Daoy (cell line): ENCODE measurements at regions not wholly inside any gene's neighbourhood (a gene's known extent, or its start where the extent isn't known, plus 50 kb on each side); places are given as distances from the start of the nearest gene placed in this dataset.

Experiments
- DNase-seq: peaks from one replicate; pipeline ENCODE4 v3.0.0-alpha.2; 2015; ENCODE audit warnings: low read depth

- DNase-seq = no peak
These were observed 52.1 kb downstream of the STYXL2 start for GRCh38 chr1:167145965-167146364.

GRCh38 chr1:167146903-167147539 is 53.1 kb downstream of the STYXL2 start:
- no peak for DNase-seq

DNA sequence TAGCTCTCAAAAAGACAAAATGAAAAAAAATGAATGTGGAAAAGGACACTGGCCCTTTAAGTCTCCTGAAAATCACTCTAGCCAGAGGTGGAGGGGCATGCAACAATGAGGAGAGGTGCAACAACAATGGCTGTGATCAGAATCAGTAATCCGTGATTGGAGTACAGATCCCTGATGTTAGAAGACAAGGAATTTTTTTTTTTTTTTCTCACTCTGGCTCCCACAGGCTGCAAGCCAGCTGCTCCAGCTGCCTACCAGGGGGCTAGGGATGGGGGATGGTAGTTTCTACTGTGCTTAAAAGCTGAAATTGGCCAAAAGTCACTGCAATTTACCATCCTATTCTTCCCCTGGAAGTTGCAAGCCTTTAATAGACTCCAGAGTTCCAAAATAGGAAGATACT is 54.5 kb downstream of the STYXL2 start:
- DNase-seq = no peak

DNA sequence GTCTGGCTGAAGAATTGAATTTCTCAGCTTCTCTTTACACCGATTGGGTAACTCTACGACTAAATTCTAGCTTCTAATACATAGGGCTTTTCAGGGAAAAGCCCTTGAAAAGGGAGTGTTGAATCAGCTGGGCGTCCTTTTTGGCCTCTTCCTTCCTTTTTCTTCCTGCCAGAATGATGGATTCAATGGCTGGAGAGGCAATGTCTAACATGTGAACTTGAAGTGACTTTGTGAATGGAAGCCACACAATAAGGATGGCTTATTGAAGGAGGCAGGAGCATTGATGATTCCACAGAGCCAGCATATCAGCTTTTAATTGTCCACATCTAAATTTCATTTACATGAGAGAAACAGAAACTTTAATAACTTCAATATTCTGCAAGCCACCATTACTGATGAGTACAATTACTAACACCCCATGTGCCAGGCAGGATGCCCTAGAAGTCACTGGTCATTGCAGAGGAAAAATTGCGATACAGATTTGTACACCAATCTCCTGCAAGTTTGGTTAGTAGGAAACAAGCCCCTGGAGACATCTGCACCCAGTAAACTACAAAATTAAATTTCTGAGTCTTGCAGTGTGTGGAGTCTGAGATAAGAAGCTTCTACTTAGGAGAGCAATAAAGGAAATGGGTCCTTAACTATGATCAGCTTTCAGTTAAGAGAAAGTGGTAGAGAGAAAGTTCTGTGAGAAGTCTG is 56.1 kb downstream of the STYXL2 start:
- no peak for DNase-seq

DNA sequence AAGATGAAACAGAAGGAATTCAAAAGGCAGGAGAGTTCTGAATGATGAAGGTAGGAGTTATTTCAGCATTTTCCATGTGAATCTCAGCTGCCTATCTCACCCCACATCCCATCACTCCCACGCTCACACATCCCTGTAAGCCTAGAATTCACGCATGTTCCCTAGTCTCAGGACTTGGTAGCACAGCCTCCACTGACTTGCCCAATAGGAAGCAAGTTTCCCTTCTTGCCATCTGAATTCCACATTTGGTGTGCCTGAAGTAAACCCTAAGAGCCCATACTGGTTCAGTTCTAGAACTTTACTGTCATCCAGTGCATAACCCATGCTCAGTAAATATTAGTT is 56.6 kb downstream of the STYXL2 start:
- no peak for DNase-seq

DNA sequence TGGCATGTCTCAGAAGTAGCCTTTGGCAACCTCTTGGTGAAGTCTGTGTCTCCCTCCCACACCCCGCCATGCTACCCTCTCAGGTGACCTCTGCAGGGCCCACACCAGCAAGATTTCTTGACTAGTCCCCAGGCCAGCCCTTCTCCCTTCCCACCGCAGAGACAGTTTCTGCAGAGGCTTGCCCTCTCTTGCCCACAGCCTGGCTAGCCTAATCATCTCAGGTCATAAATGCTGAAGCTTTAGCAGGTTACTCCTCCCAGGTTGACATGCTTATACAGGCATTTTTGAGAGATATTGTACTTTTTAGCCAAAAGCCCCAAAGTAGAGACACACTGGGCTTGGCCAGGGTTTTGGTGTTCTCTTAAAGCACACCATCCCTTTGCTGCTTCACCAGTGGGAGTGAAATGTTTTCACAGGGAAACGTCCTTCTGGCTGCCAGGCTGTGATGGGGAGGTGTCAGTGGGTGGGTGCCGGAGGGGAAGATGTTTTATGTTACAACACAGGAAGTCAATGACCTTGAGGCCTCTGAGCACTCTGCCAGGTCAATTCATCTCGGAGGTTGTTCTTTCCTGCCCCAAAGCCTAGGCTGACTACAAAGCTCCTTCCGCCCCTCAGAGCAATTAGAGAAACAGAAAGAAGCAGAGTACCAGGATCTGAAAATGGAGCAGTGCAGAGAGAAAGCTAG is 58.5 kb downstream of the STYXL2 start:
- no peak for DNase-seq

- DNase-seq = no peak
These were observed 62.6 kb downstream of the STYXL2 start for GRCh38 chr1:167156466-167156865.

- DNase-seq = no peak
These were observed 63.2 kb downstream of the STYXL2 start for GRCh38 chr1:167157114-167157513.

GRCh38 chr1:167158111-167158812 is 62.4 kb upstream of the POU2F1 start:
- no peak for DNase-seq

GRCh38 chr1:167158813-167159275 is 61.8 kb upstream of the POU2F1 start:
- no peak for DNase-seq

DNA sequence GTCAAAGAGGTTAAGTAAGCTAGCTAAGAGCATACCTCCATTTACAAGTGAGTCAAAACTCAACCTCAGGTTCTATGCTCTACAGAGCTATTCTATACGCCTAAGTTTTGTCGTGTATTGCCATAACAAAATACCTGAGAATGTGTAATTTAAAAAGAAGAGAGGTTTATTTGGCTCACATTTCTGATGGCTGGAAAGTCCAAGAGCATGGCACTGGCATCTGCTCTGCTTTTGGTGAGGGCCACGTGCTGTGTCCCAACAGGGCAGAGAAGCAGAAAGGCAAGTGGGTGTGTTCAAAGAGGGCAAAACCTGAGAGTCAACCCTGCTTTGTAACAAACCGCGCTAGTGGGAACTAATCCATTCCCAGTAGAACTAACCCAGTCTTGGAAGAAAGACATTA is 60.9 kb upstream of the POU2F1 start:
- DNase-seq = no peak

DNA sequence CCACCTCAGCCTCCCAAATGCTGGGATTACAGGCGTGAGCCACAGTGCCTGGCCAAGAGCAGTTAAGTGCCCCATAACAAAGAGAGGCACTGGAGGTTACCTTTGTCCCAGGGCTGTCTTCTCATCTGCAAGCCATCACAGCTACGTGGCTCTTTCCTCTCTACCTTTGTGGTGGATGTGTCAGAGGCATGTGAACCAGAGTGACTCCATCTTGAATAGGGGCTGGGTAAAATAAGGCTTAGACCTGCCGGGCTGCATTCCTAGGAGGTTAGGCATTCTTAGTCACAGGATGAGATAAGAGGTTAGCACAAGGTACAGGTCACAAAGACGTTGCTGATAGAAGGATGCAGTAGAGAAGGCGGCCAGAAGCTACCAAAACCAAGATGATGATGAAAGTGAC is 59.4 kb upstream of the POU2F1 start:
- peak; percentile 62 for DNase-seq

DNA sequence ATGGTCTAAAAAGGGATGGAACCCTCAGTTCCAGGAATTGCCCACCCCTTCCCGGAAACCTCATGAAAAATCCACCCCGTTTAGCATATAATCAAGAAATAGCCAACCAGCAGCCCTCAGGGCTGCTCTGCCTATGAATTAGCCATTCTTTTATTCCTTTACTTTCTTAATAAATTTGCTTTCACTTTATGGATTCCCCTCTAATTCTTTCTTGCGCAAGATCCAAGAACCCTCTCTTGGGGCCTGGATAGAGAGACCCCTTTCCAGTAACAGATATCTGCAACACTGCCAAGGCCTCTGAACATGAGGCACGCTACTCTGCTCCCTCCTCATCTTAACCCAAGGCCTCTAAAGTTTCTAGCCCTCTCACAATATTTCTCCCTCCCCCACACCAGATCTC is 58.9 kb upstream of the POU2F1 start:
- no peak for DNase-seq

DNA sequence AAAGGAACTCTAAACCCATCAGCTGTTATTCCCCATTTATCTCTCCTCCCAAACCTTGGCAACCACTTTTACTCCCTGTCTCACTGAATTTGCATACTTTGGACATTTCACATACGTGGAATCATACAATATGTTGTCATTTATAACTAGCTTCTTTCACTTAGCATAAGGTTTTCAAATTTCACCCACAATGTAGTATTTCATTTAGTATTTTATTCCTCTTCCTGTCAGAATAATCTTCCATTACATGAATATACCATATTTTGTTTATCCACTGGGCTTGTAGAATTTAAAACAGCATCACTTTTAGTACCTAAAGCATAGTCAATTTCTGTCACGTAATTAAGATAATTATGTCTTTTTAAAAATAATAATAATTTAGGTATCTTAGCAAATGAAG is 55.5 kb upstream of the POU2F1 start:
- DNase-seq = no peak

- peak; percentile 51 for DNase-seq
These were observed 54.6 kb upstream of the POU2F1 start for GRCh38 chr1:167165948-167166689.

DNA sequence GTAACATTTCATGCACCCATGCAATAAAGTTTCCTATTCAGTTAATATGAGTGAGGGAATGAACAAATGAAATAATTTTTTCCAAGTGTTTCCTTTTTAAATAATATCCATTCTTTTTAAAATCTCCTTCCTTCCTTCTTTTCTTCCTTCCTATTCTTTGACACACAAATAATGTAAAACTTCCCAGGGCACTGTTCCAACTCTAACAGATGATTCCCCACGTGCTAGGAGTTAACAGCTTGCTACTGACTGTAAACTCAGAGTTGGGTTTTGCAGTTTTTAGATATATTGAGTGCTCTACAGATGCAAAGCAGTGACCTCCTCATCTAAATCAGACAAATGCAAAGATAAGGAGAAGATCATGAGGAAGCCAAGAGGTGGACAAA is 54.0 kb upstream of the POU2F1 start:
- no peak for DNase-seq

GRCh38 chr1:167168424-167168823 is 52.3 kb upstream of the POU2F1 start:
- no peak for DNase-seq

GRCh38 chr1:167169642-167170041 is 51.0 kb upstream of the POU2F1 start:
- no peak for DNase-seq
